PC-3 (cell line): ENCODE measurements at regions not wholly inside any gene's neighbourhood (a gene's known extent, or its start where the extent isn't known, plus 50 kb on each side); places are given as distances from the start of the nearest gene placed in this dataset.

Experiments
- ATAC-seq: fragments of 200-7000 bp; cut with Tn5 transposase; 2 replicates; pipeline ENCODE4 v1.9.1; 2020; ENCODE audit warnings: mild to moderate bottlenecking, moderate library complexity
- BruUV-seq: library from RNA; stranded (reverse); fragments of 400-500 nt; replicated peaks from 2 replicates; lab custom pipeline; 2021; lab: Mats Ljungman, UMichigan
- CTCF ChIA-PET: fragments of 300-600 bp; sonication (Branson Sonifier 250); formaldehyde crosslinking; loops from one replicate; lab custom pipeline; 2022; ENCODE audit warnings: antibody characterized with exemption; lab: Charles Lee
- POLR2A ChIA-PET: fragments of 300-600 bp; sonication (Branson Sonifier 250); formaldehyde crosslinking; loops from one replicate; lab custom pipeline; 2022; ENCODE audit warnings: antibody characterized with exemption; ENCODE audit not compliant: unreplicated experiment; lab: Charles Lee
- DNase-seq: peaks from one replicate; pipeline ENCODE4 v3.0.0-alpha.2; 2015
- H2AFZ ChIP-seq: fragments of 300-600 bp; sonication (generic); 2 replicates; pipeline ENCODE4 v1.6.0; 2016; ENCODE audit warnings: antibody characterized with exemption, low read length
- H3F3A ChIP-seq: fragments of 300-600 bp; sonication (generic); one replicate; pipeline ENCODE4 v1.6.0; 2017; ENCODE audit warnings: antibody characterized with exemption, low read length, control low read depth, mild to moderate bottlenecking; ENCODE audit not compliant: unreplicated experiment
- H3K27ac ChIP-seq: fragments of 300-600 bp; sonication (generic); 2 replicates; pipeline ENCODE4 v1.5.1; 2016; ENCODE audit warnings: mild to moderate bottlenecking, low read length
- H3K27me3 ChIP-seq: fragments of 300-600 bp; sonication (generic); 2 replicates; pipeline ENCODE4 v1.6.1; 2016; ENCODE audit warnings: low read length, mixed read lengths
- H3K36me3 ChIP-seq: fragments of 300-600 bp; sonication (generic); 2 replicates; pipeline ENCODE4 v1.6.1; 2016; ENCODE audit warnings: low read depth, mixed run types, low read length, mixed read lengths
- H3K4me1 ChIP-seq: fragments of 300-600 bp; sonication (generic); 2 replicates; pipeline ENCODE4 v1.5.1; 2016; ENCODE audit warnings: low read length; ENCODE audit not compliant: insufficient read depth
- H3K4me2 ChIP-seq: fragments of 300-600 bp; sonication (generic); 2 replicates; pipeline ENCODE4 v1.6.0; 2016; ENCODE audit warnings: low read length
- H3K4me3 ChIP-seq: fragments of 300-600 bp; sonication (generic); 2 replicates; pipeline ENCODE4 v1.5.1; 2016; ENCODE audit warnings: mild to moderate bottlenecking, low read length, mixed read lengths
- H3K79me2 ChIP-seq: fragments of 300-600 bp; sonication (generic); 2 replicates; pipeline ENCODE4 v1.6.1; 2017; ENCODE audit warnings: low read length, mixed read lengths
- H3K9ac ChIP-seq: fragments of 300-600 bp; sonication (generic); 2 replicates; pipeline ENCODE4 v1.6.0; 2016; ENCODE audit warnings: mild to moderate bottlenecking, low read length
- H3K9me2 ChIP-seq: fragments of 300-600 bp; sonication (generic); replicated peaks from 2 replicates; pipeline ENCODE4 v1.6.1; 2016; ENCODE audit warnings: mixed run types, low read length, mixed read lengths
- H3K9me3 ChIP-seq: fragments of 300-600 bp; sonication (generic); 2 replicates; pipeline ENCODE4 v1.6.1; 2016; ENCODE audit warnings: low read length, mixed read lengths
- H4K20me1 ChIP-seq: fragments of 300-600 bp; sonication (generic); 2 replicates; pipeline ENCODE4 v1.6.1; 2016; ENCODE audit warnings: low read length, mixed read lengths
- CTCF ChIP-seq: fragments of 300-600 bp; sonication (generic); conservative IDR thresholded peaks from 2 replicates; pipeline ENCODE4 v1.5.1; 2017; ENCODE audit warnings: antibody characterized with exemption, low read depth, mild to moderate bottlenecking, low read length
- EZH2 ChIP-seq: fragments of 300-600 bp; sonication (generic); IDR thresholded peaks from one replicate; pipeline ENCODE4 v1.6.1; 2017; ENCODE audit warnings: antibody characterized with exemption, mild to moderate bottlenecking, low read length; ENCODE audit not compliant: unreplicated experiment
- EZH2phosphoT487 ChIP-seq: fragments of 300-600 bp; sonication (generic); IDR thresholded peaks from 2 replicates; pipeline ENCODE4 v1.6.1; 2018; ENCODE audit warnings: mild to moderate bottlenecking, antibody characterized with exemption, low read length, borderline replicate concordance
- intact Hi-C: fragments of 100-400 bp; cut with micrococcal nuclease; formaldehyde crosslinking; loops from 2 replicates; pipeline ENCODE4 v1.9.0; 2023

- Histone ChIP-seq H3F3A (no peaks in the 10 kb centered on the region), H3K4me1 (no peaks in the 10 kb centered on the region; the same call in 1 of the 2 replicates), H3K4me3 (no peak overlapping the region), H3K27ac (no peak overlapping the region), H3K9me2 (no peaks in the 10 kb centered on the region), H3K27me3 (no peaks in the 10 kb centered on the region), H3K9me3 (no peaks in the 10 kb centered on the region), H3K36me3 (no peaks in the 10 kb centered on the region), H3K9ac (no peak overlapping the region), H3K79me2 (no peaks in the 10 kb centered on the region), H4K20me1 (no peaks in the 10 kb centered on the region), H2AFZ (no peak overlapping the region), H3K4me2 (no peak overlapping the region)
- POLR2A ChIA-PET, result interaction anchor here (0.6 kb wide), 1 partner anchor 660 kb away, joined by 3 read pairs; no protein-coding TSS in a partner anchor
- ATAC-seq (no peak), DNase-seq (no peak)
- intact Hi-C loops, result no loop called here
- TF ChIP-seq EZH2phosphoT487, result no peak
- TF ChIP-seq EZH2, result no peak
- no peak for TF ChIP-seq CTCF
- CTCF ChIA-PET, result no interaction called here
- no TSS peak for BruUV-seq
These were observed 177.1 kb downstream of the RNF144A start for GRCh38 chr2:7094231-7094741.

GRCh38 chr2:7096726-7097352 lies 179.6 kb downstream of the RNF144A start:
- Histone ChIP-seq H3K79me2 (no peaks in the 10 kb centered on the region), H3K4me1 (no peaks in the 10 kb centered on the region; the same call in 1 of the 2 replicates), H3K4me3 (peak overlapping the region; percentile 58; the same call in 1 of the 2 replicates), H3K9me3 (no peaks in the 10 kb centered on the region), H3K4me2 (peak overlapping the region; percentile 81), H3K9me2 (no peaks in the 10 kb centered on the region), H3F3A (no peaks in the 10 kb centered on the region), H3K9ac (no peak overlapping the region), H2AFZ (0 out of 2 replicates have a peak overlapping the region, but pooled peaks have one; percentile 25), H4K20me1 (no peaks in the 10 kb centered on the region), H3K27me3 (no peaks in the 10 kb centered on the region), H3K36me3 (no peaks in the 10 kb centered on the region), H3K27ac (no peak overlapping the region)
- CTCF ChIA-PET, result interaction anchor here (1.1 kb wide), 1 partner anchor 15 kb away, joined by 5 read pairs; no protein-coding TSS in a partner anchor
- ATAC-seq, result peak; percentile 12; the same call in 1 of the 2 replicates
- intact Hi-C loops, result loop anchor here (1.0 to 5.0 kb wide), 3 partner anchors 14 to 1664 kb away; no protein-coding TSS in a partner anchor
- DNase-seq, result no peak
- POLR2A ChIA-PET, result no interaction called here
- TF ChIP-seq EZH2phosphoT487, result no peak
- TF ChIP-seq EZH2, result no peak
- TF ChIP-seq CTCF, result no peak
- no TSS peak for BruUV-seq
